Liver (tissue), 3 donors: ENCODE measurements at regions not wholly inside any gene's neighbourhood (a gene's known extent, or its start where the extent isn't known, plus 50 kb on each side); places are given as distances from the start of the nearest gene placed in this dataset.

ENCODE experiments used
- ATF3 ChIP-seq: IDR thresholded peaks from 2 replicates; pipeline ENCODE4 v1.6.1; 2016; ENCODE audit warnings: antibody characterized with exemption
- FOXA1 ChIP-seq: IDR thresholded peaks from 2 replicates; pipeline ENCODE4 v1.6.1; 2016; ENCODE audit warnings: antibody characterized with exemption
- TAF1 ChIP-seq: conservative IDR thresholded peaks from 2 replicates; pipeline ENCODE4 v1.6.1; 2016; ENCODE audit warnings: antibody characterized with exemption, mild to moderate bottlenecking
- TF ChIP-seq, protein P1 (sequence below): fragments of 150-350 bp; IDR thresholded peaks from 2 replicates; pipeline ENCODE4 v1.5.1; 2017; ENCODE audit warnings: improper control_type of control experiment, low read depth, low read length; ENCODE audit not compliant: missing input control
- donor health status: healthy.
- donor health status: healthy.

- TF ChIP-seq, protein P1, sequence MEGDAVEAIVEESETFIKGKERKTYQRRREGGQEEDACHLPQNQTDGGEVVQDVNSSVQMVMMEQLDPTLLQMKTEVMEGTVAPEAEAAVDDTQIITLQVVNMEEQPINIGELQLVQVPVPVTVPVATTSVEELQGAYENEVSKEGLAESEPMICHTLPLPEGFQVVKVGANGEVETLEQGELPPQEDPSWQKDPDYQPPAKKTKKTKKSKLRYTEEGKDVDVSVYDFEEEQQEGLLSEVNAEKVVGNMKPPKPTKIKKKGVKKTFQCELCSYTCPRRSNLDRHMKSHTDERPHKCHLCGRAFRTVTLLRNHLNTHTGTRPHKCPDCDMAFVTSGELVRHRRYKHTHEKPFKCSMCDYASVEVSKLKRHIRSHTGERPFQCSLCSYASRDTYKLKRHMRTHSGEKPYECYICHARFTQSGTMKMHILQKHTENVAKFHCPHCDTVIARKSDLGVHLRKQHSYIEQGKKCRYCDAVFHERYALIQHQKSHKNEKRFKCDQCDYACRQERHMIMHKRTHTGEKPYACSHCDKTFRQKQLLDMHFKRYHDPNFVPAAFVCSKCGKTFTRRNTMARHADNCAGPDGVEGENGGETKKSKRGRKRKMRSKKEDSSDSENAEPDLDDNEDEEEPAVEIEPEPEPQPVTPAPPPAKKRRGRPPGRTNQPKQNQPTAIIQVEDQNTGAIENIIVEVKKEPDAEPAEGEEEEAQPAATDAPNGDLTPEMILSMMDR: no peak
- TF ChIP-seq ATF3: no peak
- no peak for TF ChIP-seq TAF1
- TF ChIP-seq FOXA1: no peak
These were observed 67.4 kb upstream of the PCDH19 start for GRCh38 chrX:100477467-100477866.
